ENCODE measurements at regions not wholly inside any gene's neighbourhood (a gene's known extent, or its start where the extent isn't known, plus 50 kb on each side); places are given as distances from the start of the nearest gene placed in this dataset.

- DNase-seq = no peak
These were observed 723.5 kb upstream of the SGO1 start for GRCh38 chr3:20909511-20909910.

DNA sequence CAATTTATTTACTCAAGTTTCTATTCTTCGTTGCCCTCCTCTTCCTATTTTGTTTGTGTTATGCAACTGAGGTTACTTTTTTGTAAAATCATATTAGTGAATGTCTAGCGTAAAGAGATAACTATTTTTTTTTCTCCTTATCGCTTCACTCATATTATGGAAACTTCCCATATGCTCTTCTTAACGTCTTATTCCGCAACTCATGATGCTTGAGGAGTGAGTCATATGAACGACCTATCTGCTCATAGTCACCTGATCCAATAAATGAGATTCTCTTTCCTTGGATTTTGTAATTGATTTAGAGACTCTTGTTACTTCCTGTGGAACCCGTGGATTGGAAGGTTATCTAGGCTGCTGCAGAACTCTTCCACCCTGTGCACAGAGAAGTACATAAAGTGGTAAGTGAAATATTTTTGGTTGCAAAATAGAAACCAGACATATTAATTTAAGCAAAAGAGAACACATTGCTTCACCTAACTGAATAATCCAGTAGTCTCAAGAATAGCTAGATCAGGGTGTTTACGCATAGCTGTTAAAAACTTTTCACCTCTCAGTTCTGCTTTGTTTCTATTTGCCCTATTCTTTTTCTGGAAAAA lies 719.3 kb upstream of the SGO1 start:
- no peak for DNase-seq

GRCh38 chr3:20904671-20905070 lies 718.7 kb upstream of the SGO1 start:
- no peak for DNase-seq

- no peak for DNase-seq
These were observed 713.0 kb upstream of the SGO1 start for GRCh38 chr3:20898962-20899361.

- no peak for DNase-seq
These were observed 704.1 kb upstream of the SGO1 start for GRCh38 chr3:20890111-20890519.

GRCh38 chr3:20878691-20879090 lies 692.7 kb upstream of the SGO1 start:
- DNase-seq = no peak

DNA sequence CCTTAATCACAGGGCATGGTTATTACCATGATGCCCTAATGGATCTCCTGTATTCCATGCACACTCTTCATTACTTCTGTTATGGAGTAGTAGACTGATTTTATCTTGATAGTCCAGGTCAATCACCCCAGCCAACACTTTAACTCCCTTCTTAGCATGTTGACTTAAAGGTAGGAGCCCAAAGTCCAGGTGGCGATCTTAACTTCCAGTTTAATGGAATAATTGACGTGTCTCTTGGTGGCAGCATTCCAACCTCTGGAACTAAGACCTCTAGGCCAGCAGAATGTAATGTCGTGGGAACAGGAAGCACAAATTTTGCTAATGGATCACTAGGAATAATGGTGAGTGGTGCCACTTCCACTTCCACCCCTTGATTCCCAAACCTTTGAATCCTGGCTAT lies 687.2 kb upstream of the SGO1 start:
- no peak for DNase-seq

GRCh38 chr3:20870106-20870899 lies 684.3 kb upstream of the SGO1 start:
- no peak for DNase-seq

- no peak for DNase-seq
These were observed 679.8 kb upstream of the SGO1 start for GRCh38 chr3:20865803-20866202.

DNA sequence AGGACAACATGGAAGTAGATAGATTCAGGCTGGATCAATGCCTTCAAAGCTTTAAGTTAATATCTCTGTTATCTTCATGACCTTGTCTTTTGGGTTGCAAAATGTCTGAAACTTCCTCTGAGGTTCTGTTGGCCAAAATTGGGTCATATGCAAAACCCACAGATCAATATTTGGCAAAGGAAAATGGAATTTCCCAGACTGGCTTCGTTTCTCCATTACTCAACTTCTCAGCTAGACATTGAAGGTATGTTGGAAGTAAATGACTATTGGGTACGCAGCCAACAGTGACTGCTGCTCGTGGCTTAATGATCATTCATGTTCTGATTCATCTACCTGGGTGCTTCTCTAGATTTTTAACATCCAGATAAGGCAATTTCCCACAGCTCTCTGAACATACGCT lies 675.4 kb upstream of the SGO1 start:
- DNase-seq = no peak

DNA sequence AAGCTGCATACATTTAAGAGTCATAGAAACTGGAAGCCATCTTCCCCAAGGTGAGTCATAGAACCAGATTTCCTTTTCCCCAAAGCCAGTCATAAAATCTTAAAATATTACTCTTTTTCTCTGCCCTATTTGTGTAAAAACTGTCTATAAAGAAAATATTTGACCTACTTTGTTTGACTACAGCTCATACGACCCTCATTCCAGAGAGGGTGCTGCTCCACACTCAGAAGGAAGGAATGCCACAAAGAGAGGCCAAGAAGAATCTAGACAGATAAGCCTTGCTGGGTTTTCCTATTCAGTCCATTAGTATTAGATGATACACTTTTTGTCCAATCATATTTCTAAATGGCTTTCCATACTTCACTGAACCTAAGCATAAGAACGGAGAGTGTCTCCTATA lies 671.6 kb upstream of the SGO1 start:
- DNase-seq = no peak

- no peak for DNase-seq
These were observed 667.9 kb upstream of the SGO1 start for GRCh38 chr3:20853890-20854289.

GRCh38 chr3:20852712-20853111 lies 666.7 kb upstream of the SGO1 start:
- DNase-seq = no peak

- DNase-seq = no peak
These were observed 664.0 kb upstream of the SGO1 start for GRCh38 chr3:20849975-20850374.

DNA sequence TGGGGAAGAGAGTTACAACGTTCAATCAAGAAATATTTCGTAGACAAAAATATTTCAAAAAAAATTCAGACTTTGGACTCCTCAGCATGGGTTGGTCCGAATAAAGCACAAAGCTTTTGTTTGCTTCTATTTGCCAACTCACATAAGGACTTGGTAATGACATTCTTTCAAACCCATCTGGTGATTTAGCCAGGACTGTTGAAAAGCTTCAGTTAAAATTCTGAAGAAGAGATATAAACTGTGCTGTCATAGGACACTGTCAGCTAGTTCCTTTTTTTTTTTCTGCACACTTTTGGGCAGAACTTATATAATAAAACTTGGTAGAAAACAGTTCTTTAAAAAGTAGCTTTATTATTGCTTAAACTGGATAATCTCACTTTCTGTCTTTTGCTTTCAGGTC lies 660.8 kb upstream of the SGO1 start:
- no peak for DNase-seq

- DNase-seq = no peak
These were observed 660.1 kb upstream of the SGO1 start for GRCh38 chr3:20846066-20846465.

GRCh38 chr3:20844851-20845250 lies 658.8 kb upstream of the SGO1 start:
- DNase-seq = no peak

DNA sequence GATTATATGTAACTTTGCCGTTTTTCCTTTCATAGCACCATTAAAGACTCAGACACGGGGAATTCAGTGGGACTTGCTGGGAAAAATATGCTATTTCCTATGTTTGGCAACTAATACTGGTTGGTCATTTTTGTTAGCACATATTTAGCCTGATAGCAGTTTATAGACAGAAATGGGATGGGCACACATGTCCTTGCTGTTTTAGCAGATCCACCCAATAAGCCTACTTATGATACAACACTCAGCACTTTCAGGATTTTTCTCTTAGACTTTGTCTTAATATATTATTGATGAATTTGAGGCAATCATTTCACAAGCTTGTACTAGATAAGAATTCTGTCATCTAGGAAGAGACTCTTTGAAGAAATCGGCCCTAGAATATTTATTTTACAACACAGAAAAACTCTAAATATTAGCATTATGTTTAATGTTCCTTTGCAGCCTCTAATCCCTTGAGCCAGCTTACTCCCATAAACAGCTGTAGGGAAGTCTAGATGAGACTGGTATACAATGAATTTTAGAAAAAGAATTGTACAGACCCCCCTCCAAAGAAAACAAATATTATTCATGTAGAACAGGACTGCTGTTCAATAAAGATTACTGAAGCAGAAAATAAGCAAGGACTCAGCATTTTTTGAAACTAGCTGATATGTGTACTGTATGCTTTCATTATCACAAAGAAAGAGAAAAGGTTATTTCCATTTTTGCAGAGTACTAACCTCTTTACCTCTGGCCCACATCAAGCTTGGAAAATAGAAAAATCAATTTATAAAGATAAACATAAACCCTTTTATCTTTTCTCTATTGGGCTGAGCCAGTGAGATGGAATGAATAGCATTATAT lies 656.8 kb upstream of the SGO1 start:
- DNase-seq = no peak

GRCh38 chr3:20842002-20842401 lies 656.0 kb upstream of the SGO1 start:
- no peak for DNase-seq

DNA sequence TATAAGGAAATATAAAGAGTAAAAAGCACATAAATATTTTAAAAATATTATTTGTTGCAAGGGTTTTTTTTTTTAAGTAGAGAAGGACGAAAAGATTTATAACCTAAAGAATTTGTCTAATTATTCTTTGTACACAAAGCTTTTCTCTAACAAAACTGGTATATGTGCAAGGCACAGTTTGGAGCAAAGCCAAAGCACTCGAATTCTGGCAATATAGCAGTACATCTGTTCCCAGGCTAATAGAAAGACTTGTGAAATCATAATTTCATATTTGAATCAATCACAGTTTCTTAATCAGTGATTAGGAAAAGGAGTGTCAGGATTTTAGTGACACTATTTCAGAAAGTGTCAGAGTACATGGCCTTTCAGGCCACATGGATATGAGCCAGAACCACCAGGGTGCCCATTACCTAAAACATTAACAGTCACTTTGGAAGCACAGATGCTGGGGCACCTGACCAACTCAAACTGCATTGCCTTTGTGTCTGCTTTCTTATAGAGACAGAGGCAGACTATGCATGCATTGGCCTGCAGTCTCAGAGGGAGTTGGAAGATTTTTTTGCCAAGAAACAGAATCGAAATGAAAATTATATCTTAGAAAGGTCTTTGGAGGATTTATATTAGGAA lies 651.8 kb upstream of the SGO1 start:
- DNase-seq = peak in 1 of 2 donors; percentile 22

DNA sequence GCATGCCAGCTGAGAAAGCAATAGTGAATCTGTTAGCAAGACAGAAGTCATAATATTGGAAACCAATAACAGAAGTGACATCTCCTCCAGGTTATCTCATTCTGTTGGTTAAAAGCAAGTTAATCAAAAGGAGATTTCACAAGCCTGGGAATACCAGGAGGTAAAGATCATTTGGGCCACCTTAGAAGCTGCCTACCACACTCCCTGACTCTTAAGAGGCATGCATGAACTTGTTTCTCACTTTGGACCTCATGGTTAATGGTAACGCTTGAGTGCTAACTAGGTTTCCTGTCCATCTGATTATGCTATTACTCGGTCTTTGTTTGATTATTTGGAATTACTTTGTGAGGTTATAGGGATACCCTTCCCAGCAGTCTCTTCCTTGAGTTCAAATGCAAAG lies 650.8 kb upstream of the SGO1 start:
- DNase-seq = no peak

DNA sequence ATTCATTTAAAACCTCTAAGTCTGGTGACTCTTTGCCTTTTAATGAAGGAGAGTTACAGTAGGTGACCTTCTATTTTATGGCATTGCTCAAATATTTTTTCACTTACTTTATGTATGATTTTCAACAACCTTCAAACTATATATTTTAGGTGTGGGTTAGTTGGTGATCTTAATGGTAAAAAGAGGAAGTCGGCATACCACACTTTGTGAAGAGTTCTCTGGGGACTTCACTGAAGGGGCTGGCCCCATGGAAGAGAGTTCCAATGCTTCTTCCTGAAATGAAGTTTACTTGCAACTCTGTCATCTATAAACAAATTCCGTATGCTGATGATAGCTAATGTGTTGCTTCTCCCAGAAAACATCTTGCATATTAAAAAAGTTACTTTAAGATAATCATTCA lies 647.0 kb upstream of the SGO1 start:
- no peak for DNase-seq
